HEK293 (cell line): ENCODE measurements at regions not wholly inside any gene's neighbourhood (a gene's known extent, or its start where the extent isn't known, plus 50 kb on each side); places are given as distances from the start of the nearest gene placed in this dataset.

Source experiments
- CTCF ChIA-PET: fragments of 350-600 bp; formaldehyde crosslinking; extraction: SDS; loops from one replicate; lab custom pipeline; 2021; ENCODE audit warnings: antibody characterized with exemption; lab: Yijun Ruan, JAX
- POLR2A ChIA-PET: fragments of 300-600 bp; formaldehyde crosslinking; extraction: SDS; loops from one replicate; lab custom pipeline; 2020; ENCODE audit warnings: antibody characterized with exemption, inconsistent platforms; lab: Yijun Ruan, JAX
- H3K27ac ChIP-seq: fragments of 200-500 bp; sonication (Bioruptor generic); 2 replicates; pipeline ENCODE4 v1.5.1; 2014; ENCODE audit warnings: low read depth, low read length, control low read depth, inconsistent platforms; ENCODE audit errors: extremely low read depth
- H3K36me3 ChIP-seq, 2 experiments: fragments of 200-500 bp in 1 of 2; sonication (Bioruptor generic) in 1 of 2; 1 replicate in 1 of 2; 2 replicates in 1 of 2; pipeline ENCODE4 v1.5.1; 2014 to 2017; ENCODE audit warnings: inconsistent platforms in 2 of 2, low read length in 2 of 2; ENCODE audit not compliant: control insufficient read depth in 2 of 2, insufficient read depth in 1 of 2
- H3K4me1 ChIP-seq: fragments of 200-500 bp; sonication (Bioruptor generic); 2 replicates; pipeline ENCODE4 v1.5.1; 2014; ENCODE audit warnings: mild to moderate bottlenecking, low read length, inconsistent platforms; ENCODE audit not compliant: control insufficient read depth, insufficient read depth
- H3K4me3 ChIP-seq: 2 replicates; pipeline ENCODE4 v1.5.1; 2011; ENCODE audit warnings: low read depth, mild to moderate bottlenecking, control low read depth, low read length, moderate library complexity
- H3K9me3 ChIP-seq: fragments of 200-500 bp; sonication (Bioruptor generic); 2 replicates; pipeline ENCODE4 v1.5.1; 2014; ENCODE audit warnings: low read depth, low read length, inconsistent platforms; ENCODE audit not compliant: control insufficient read depth, insufficient read depth
- EGR2 ChIP-seq: fragments of 450-650 bp; formaldehyde crosslinking; IDR thresholded peaks from 2 replicates; pipeline ENCODE4 v1.5.1; 2016; ENCODE audit warnings: low read depth, missing biosample characterization, missing genetic modification characterization
- KLF16 ChIP-seq: fragments of 450-650 bp; formaldehyde crosslinking; IDR thresholded peaks from 2 replicates; pipeline ENCODE4 v1.5.1; 2017; ENCODE audit warnings: missing biosample characterization, missing genetic modification characterization
- KLF8 ChIP-seq: fragments of 450-650 bp; formaldehyde crosslinking; IDR thresholded peaks from 2 replicates; pipeline ENCODE4 v1.5.1; 2016; ENCODE audit warnings: missing biosample characterization, missing genetic modification characterization
- ZNF140 ChIP-seq: fragments of 450-650 bp; formaldehyde crosslinking; IDR thresholded peaks from 2 replicates; pipeline ENCODE4 v1.5.1; 2016; ENCODE audit warnings: missing biosample characterization, missing genetic modification characterization
- ZNF214 ChIP-seq: fragments of 450-650 bp; formaldehyde crosslinking; IDR thresholded peaks from 2 replicates; pipeline ENCODE4 v1.5.1; 2017; ENCODE audit warnings: missing biosample characterization, mild to moderate bottlenecking, missing genetic modification characterization, borderline replicate concordance
- ZNF404 ChIP-seq: fragments of 450-650 bp; formaldehyde crosslinking; IDR thresholded peaks from 2 replicates; pipeline ENCODE4 v1.5.1; 2017; ENCODE audit warnings: missing biosample characterization, missing genetic modification characterization
- ZNF449 ChIP-seq: fragments of 450-650 bp; formaldehyde crosslinking; IDR thresholded peaks from 2 replicates; pipeline ENCODE4 v1.5.1; 2017; ENCODE audit warnings: missing biosample characterization, mild to moderate bottlenecking, missing genetic modification characterization, moderate library complexity

- TF ChIP-seq EGR2 (tag by site-specific recombination) (no peak), ZNF214 (tag by site-specific recombination) (no peak), ZNF449 (tag by site-specific recombination) (no peak), KLF8 (tag by site-specific recombination) (no peak), ZNF140 (no peak), ZNF404 (tag by site-specific recombination) (no peak), KLF16 (tag by site-specific recombination) (no peak)
These were observed 52.1 kb upstream of the PRMT6 start for GRCh38 chr1:107004421-107004820.

More at GRCh38 chr1:107004421-107004820, 52.1 kb upstream of the PRMT6 start:
- POLR2A ChIA-PET: no interaction called here
- H3K4me3 ChIP-seq: no peak overlapping the region
- H3K9me3 ChIP-seq: no peaks in the 10 kb centered on the region
- H3K27ac ChIP-seq: no peak overlapping the region
- H3K4me1 ChIP-seq: no peaks in the 10 kb centered on the region
- no peaks in the 10 kb centered on the region for H3K36me3 ChIP-seq
- CTCF ChIA-PET: no interaction called here
